Choroid plexus epithelial cell (primary cell): ENCODE measurements at regions not wholly inside any gene's neighbourhood (a gene's known extent, or its start where the extent isn't known, plus 50 kb on each side); places are given as distances from the start of the nearest gene placed in this dataset.

ENCODE experiments used
- DNase-seq: peaks from one replicate; pipeline ENCODE4 v3.0.0-alpha.2; 2010; ENCODE audit warnings: low read depth
- H3K4me3 ChIP-seq: 2 replicates; pipeline ENCODE4 v1.5.1; 2011; ENCODE audit warnings: low read depth, mild to moderate bottlenecking, control low read depth, low read length, moderate library complexity
- TF ChIP-seq, protein P1 (sequence below): conservative IDR thresholded peaks from 2 replicates; pipeline ENCODE4 v1.5.1; 2011; ENCODE audit warnings: low read depth, mild to moderate bottlenecking, control low read depth, inconsistent platforms, low read length, moderate library complexity

DNA sequence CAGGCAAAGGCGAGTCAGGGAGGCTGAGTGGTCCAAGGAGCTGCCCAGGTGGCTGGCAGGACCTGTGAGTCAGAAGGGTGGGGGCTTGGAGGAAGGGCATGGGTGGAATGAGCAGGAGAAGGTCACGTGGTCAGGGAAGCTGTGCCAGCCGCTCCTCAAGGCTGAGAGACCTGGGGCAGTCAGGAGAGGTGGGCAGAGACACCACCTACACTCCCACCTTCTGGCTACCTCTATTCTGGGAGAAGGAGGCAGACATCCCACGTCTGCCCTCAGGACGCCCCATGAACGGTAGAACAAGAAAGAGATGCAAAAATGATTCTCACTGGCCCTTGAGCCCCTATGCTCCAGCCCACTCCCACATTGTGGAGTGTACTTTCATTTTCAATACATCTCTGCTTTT, 151.8 kb upstream of the RAB4A start:
- no peak overlapping the region for H3K4me3 ChIP-seq
- TF ChIP-seq, protein P1, sequence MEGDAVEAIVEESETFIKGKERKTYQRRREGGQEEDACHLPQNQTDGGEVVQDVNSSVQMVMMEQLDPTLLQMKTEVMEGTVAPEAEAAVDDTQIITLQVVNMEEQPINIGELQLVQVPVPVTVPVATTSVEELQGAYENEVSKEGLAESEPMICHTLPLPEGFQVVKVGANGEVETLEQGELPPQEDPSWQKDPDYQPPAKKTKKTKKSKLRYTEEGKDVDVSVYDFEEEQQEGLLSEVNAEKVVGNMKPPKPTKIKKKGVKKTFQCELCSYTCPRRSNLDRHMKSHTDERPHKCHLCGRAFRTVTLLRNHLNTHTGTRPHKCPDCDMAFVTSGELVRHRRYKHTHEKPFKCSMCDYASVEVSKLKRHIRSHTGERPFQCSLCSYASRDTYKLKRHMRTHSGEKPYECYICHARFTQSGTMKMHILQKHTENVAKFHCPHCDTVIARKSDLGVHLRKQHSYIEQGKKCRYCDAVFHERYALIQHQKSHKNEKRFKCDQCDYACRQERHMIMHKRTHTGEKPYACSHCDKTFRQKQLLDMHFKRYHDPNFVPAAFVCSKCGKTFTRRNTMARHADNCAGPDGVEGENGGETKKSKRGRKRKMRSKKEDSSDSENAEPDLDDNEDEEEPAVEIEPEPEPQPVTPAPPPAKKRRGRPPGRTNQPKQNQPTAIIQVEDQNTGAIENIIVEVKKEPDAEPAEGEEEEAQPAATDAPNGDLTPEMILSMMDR, result no peak
- DNase-seq, result no peak

DNA sequence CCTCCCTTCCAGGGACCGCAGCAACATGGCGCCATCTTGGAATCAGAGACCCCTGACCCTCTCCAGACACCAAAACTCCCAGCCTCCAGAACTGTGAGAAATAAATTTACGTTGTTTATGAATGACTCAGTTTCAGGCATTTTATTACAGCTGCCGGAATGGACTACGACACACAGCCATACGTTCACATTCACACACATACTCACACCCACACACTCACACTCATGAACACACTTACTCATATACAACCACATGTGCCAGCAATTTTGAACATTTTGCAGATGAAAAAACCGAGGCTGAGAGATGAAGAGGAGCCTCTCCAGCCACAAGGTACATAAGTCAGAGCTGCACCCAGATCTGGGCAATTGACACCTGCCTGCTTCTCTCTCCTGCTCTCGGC, 151.0 kb upstream of the RAB4A start:
- peak; percentile 10 for DNase-seq
- no peak overlapping the region for H3K4me3 ChIP-seq
- TF ChIP-seq, protein P1, result no peak

DNA sequence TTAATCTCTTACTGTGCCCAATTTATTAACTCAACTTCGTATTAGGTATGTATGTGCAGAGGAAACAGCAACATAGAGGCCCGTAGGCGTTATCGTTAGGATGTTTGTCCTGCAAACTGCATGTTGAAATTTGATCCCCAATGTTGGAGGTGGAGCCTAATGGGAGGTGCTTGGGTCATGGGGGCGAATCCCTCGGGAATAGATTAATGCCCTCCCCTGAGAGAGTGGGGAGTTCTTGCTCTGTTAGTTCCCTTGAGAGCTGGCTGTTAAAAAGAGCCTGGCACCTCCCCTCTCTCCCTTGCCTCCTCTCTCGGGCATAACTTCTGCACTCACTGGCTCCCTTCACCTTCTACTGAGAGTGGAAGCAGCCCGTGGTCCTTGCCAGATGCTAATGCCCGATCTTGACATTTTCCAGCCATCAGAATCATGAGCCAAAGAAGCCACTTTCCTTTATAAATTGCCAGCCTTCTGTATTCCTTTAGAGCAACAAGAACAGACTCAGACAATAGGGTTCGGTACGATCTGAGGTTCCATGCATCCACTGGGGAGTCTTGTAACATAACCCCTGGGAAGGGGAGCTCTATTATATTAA, 149.0 kb upstream of the RAB4A start:
- TF ChIP-seq, protein P1, result no peak

DNA sequence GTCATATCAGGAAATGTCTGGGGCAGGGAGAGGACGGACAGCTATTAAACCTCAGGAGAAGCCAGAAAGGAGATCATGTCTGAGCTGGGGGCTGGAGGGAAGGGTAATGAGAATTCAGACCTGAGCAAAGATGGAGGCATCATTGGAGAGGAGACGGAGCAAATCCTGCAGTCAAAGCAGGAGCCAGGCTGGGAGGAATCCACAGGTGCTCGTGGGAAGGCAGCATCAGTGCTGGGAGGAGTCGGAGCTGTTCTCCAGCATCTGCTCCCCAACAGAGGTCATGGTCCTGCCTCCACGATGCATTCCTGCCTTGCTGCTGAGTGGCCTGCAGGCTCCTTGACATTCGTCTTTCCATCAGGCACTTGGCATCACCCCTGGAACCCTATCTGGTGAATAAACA, 148.3 kb upstream of the RAB4A start:
- no peak for DNase-seq
- no peak overlapping the region for H3K4me3 ChIP-seq
- TF ChIP-seq, protein P1, result no peak

More for the DNA sequence above, 149.0 kb upstream of the RAB4A start:
- DNase-seq, result no peak
- H3K4me3 ChIP-seq, result no peak overlapping the region

DNA sequence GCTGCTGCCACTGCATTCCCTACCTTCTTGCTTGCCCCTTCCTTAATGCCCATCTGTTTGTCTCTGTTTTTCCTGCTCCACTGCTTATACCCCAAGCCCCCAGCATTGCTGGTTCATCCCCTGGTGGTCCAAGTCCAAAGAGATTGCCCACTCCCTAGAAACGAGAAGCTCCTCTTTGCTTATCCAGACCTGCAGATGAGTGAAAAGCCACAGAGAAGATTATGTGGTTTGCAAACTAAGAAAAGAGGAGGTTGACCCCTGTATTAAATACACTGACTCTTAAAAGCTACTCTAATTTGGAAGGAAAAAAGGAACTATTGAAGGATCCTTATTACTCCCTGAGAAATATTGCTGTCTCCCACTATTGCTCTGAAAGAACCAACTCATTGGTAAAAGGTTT, 146.8 kb upstream of the RAB4A start:
- TF ChIP-seq, protein P1, result no peak
- no peak overlapping the region for H3K4me3 ChIP-seq
- no peak for DNase-seq

DNA sequence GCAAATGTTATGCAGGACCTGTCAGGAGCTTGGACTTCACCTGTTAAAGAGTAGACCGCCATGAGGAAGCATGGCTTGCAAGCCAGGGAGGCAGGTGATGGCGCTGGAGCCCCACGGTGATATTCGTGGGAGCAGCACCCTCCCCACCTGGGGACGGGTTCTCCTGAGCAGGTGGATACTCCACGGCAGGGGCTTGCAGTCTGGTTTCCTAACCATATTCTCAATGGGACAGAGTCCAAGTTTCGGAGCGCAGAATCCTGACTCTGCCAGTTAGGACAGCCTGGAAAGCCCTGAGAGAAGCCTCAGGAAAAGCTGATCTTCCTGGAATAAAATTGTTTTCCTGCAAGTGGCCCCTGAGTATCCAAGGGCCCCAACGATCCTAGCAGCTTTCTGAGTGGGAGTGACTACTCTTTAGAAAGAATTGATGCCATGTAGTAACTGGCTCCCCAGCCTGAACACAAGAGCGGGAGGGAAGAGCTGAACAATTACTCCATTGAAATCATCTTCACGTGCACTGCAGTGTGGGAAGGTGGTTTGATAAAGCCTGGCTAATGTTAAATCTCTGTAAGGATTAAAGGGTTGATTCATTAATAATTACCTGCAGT, 146.3 kb upstream of the RAB4A start:
- H3K4me3 ChIP-seq, result no peak overlapping the region
- TF ChIP-seq, protein P1, result no peak
- no peak for DNase-seq

DNA sequence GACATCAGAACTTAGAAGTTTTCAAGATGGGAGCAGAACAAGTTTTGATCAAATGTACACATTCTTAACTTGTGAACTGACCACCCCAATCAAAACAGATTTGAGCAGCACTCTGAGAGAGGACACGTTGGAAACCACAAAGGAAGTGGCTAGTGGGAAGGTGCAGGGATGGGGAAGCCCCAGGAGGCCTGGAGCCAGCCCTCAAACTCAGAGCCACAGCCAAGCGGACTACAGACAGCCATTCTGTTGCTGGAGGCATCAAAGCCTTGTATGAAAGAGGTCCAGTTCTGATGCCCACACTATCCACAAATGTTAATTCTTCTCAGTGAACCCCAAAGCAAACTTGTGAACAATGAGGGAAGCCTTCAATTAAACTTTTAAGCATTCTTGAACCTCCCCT, 143.6 kb upstream of the RAB4A start:
- no peak overlapping the region for H3K4me3 ChIP-seq
- DNase-seq, result peak; percentile 60
- TF ChIP-seq, protein P1, result no peak
